K562 (cell line): ENCODE measurements at regions not wholly inside any gene's neighbourhood (a gene's known extent, or its start where the extent isn't known, plus 50 kb on each side); places are given as distances from the start of the nearest gene placed in this dataset.

Experiments used
- ASH1L ChIP-seq: fragments of 450-650 bp; IDR thresholded peaks from 2 replicates; pipeline ENCODE4 v1.6.1; 2018; ENCODE audit warnings: borderline replicate concordance, mild to moderate bottlenecking, low read depth; ENCODE audit not compliant: partially characterized antibody
- BRF2 ChIP-seq: IDR thresholded peaks from 3 replicates; pipeline ENCODE4 v1.6.1; 2011; ENCODE audit warnings: borderline replicate concordance, mild to moderate bottlenecking; ENCODE audit not compliant: insufficient read length, insufficient read depth
- E2F1 ChIP-seq: sonication (generic); formaldehyde crosslinking; IDR thresholded peaks from 2 replicates; pipeline ENCODE4 v1.8.1; 2023; ENCODE audit warnings: mild to moderate bottlenecking, missing genetic modification reagents, moderate library complexity
- MXI1 ChIP-seq: IDR thresholded peaks from 2 replicates; pipeline ENCODE4 v1.6.1; 2011; ENCODE audit warnings: low read depth, mild to moderate bottlenecking, improper control_type of control experiment, low read length
- NR3C1 ChIP-seq: sonication (generic); formaldehyde crosslinking; IDR thresholded peaks from 2 replicates; pipeline ENCODE4 v1.8.1; 2022; ENCODE audit warnings: missing genetic modification reagents
- NR4A1 ChIP-seq, 2 experiments: fragments of 250-450 bp in 1 of 2; fragments of 450-650 bp in 1 of 2; sonication (Bioruptor Pico) in 1 of 2; IDR thresholded peaks; 2 replicates each; pipeline versions ENCODE4 v1.4.0 to v1.6.1; 2016 to 2020; ENCODE audit warnings: mild to moderate bottlenecking in 2 of 2, missing compliant biosample characterization in 1 of 2, missing genetic modification characterization in 1 of 2, moderate library complexity in 1 of 2
- ZNF134 ChIP-seq: fragments of 250-450 bp; sonication (Bioruptor Pico); conservative IDR thresholded peaks from 2 replicates; pipeline ENCODE4 v1.4.0; 2020
- ZNF41 ChIP-seq: fragments of 250-450 bp; sonication (Bioruptor Pico); conservative IDR thresholded peaks from 2 replicates; pipeline ENCODE4 v1.4.0; 2020; ENCODE audit warnings: mild to moderate bottlenecking
- ZNF436 ChIP-seq: fragments of 250-450, 450-650 bp; sonication (Bioruptor Pico); formaldehyde crosslinking; IDR thresholded peaks from 2 replicates; pipeline ENCODE4 v1.7.0; 2020; ENCODE audit warnings: mild to moderate bottlenecking

DNA sequence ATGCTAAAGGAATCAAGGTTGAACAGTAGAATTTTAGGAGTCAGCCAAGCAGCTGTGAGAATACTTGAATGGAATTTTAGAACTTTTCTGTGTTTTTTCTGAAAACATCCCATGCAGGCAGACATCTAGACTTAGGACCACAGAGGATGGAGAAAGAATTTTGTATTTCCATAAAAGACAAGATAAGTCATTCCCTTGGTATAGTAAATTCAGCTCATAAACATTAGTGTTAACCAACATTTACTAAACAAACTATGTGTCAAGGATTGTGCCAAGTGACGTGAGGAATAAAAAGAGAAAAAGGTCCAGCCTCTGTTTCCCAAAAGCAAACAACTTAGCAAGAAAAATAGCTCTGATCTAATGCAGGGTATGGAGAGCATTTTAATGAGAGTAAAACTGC, 210.2 kb upstream of the NR5A2 start (continued):
- no peak for TF ChIP-seq E2F1 (CRISPR knock-in tag)
- no peak for TF ChIP-seq ZNF41 (CRISPR knock-in tag)
- no peak for TF ChIP-seq BRF2
- TF ChIP-seq ZNF436 (CRISPR knock-in tag), result no peak
- no peak for TF ChIP-seq NR4A1 (CRISPR knock-in tag; IDR thresholded peaks at IDR 0.05)
- TF ChIP-seq NR4A1 (tag; IDR thresholded peaks at IDR 0.05), result no peak
- no peak for TF ChIP-seq ZNF134
- TF ChIP-seq MXI1, result no peak
- no peak for TF ChIP-seq ASH1L
- TF ChIP-seq NR3C1 (CRISPR knock-in tag), result no peak
